GM10248 (cell line): ENCODE measurements at regions not wholly inside any gene's neighbourhood (a gene's known extent, or its start where the extent isn't known, plus 50 kb on each side); places are given as distances from the start of the nearest gene placed in this dataset.

Experiments used
- CTCF ChIA-PET: fragments of 300-600 bp; sonication (Branson Sonifier 250); formaldehyde crosslinking; extraction: SDS; loops from one replicate; lab custom pipeline; 2021; ENCODE audit warnings: antibody characterized with exemption; lab: Yijun Ruan, JAX
- POLR2A ChIA-PET: fragments of 350-650 bp; sonication (Branson Sonifier 250); formaldehyde crosslinking; extraction: SDS; loops from one replicate; lab custom pipeline; 2020; ENCODE audit warnings: antibody characterized with exemption; lab: Yijun Ruan, JAX
- DNase-seq: peaks from one replicate; pipeline ENCODE4 v3.0.0; 2012; ENCODE audit errors: extremely low spot score
- TF ChIP-seq, protein P1 (sequence below): IDR thresholded peaks from 2 replicates; pipeline ENCODE4 v1.5.1; 2012; ENCODE audit warnings: mild to moderate bottlenecking, low read depth; ENCODE audit errors: extremely low read depth, missing control alignments, control extremely low read depth

DNA sequence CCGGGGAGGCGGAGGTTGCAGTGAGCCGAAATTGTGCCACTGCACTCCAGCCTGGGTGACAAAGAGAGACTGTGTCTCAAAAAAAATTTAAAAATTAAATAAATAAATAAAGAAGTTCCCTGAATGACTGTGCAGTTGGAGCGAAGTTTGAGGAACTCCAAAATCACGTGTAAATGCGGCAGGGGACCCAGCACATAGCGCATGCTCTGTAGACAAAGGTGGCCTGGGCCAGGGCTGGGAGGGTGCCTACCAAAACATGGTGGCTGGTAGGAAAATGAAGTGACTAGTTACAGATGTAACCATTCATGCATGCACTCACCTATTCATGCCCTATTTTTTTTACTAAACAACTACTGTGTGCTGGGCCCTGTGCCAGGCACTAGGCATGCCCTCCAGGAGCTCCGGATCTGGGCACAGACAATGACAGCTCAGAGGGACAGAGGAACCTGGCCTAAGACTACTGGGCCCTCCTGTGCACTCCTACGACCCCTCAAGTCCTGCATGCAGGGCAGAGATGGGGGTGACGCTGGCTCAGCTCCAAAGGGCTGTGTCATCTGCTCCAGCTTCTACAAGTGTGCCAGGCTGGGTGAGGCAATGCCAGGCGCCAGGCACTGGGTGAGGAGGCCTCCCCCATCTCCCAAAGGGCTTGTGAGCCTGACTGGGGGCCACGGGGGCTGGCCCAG is 65.3 kb downstream of the RMI2 start:
- ChIA-PET POLR2A (interaction anchor here (0.9 kb wide), 1 partner anchor 14 kb away, joined by 3 read pairs; no protein-coding TSS in a partner anchor), CTCF (interaction anchor here (1.0 to 8.2 kb wide), 5 partner anchors 14 to 304 kb away, joined by 3 to 99 read pairs (median 7); no protein-coding TSS in a partner anchor)
- DNase-seq: no peak
- TF ChIP-seq, protein P1, sequence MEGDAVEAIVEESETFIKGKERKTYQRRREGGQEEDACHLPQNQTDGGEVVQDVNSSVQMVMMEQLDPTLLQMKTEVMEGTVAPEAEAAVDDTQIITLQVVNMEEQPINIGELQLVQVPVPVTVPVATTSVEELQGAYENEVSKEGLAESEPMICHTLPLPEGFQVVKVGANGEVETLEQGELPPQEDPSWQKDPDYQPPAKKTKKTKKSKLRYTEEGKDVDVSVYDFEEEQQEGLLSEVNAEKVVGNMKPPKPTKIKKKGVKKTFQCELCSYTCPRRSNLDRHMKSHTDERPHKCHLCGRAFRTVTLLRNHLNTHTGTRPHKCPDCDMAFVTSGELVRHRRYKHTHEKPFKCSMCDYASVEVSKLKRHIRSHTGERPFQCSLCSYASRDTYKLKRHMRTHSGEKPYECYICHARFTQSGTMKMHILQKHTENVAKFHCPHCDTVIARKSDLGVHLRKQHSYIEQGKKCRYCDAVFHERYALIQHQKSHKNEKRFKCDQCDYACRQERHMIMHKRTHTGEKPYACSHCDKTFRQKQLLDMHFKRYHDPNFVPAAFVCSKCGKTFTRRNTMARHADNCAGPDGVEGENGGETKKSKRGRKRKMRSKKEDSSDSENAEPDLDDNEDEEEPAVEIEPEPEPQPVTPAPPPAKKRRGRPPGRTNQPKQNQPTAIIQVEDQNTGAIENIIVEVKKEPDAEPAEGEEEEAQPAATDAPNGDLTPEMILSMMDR: no peak

DNA sequence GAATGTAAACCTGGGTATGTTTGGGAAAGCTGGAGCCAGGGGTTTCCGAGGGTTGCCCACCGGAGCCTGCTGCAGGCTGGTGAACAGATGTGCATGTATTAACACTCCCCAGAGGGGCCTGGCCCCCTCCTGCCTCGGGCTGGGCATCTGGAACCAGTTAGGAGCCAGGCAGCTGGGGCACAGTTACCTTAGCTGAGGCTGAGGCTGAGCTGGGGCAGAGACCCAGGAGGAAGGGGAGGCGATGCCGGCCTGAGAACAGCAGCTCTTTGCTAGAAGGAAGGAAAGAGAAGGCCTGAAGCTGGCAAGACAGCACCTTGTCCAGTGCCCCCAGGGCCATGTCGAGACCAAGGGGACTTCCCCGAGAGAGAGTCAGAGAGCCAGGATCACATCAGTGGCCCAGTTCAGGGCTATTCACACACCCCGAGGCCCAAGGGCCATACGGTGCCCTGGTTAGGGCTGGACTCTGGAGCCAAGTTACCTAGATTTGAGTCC is 65.8 kb downstream of the RMI2 start:
- no peak for DNase-seq
- TF ChIP-seq, protein P1: no peak
- CTCF ChIA-PET: interaction anchor here (1.0 to 8.2 kb wide), 4 partner anchors 14 to 121 kb away, joined by 3 to 99 read pairs (median 7); no protein-coding TSS in a partner anchor
- POLR2A ChIA-PET: interaction anchor here (0.9 kb wide), 1 partner anchor 13 kb away, joined by 3 read pairs; no protein-coding TSS in a partner anchor

DNA sequence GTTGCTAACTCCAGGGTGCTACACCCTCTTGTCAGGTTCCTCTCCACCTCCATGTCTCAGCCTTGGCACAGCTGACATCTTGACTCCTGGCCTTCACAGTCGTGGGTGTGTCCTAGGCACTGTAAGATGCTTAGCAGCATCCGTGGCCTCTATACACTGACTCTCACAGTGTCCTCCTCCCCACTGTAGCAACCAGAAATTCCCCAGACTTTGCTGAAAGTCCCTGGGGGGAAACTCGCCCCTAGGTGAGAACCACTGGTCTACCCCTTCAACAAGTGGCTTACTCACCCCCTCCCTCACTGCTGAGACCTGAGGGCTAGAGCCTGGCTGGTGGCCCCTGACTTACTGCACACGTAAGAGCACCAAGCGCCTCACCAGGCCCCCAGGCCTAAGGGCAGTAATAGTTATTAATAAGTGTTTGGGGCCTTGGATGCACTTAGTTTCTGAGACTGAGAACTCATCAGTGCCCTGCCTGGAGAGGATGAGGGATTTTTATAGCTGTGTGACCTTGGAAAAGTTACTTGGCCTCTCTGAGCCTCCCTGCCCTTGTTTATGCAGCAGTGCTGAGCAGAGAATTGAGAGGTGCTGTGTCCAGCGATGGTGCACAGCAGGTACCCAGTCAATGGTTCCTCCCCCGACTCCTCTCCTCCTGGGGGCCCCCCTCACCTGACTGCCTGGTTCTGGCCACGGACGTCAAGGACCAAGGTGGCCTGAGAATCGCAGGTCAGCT is 67.1 kb downstream of the RMI2 start:
- CTCF ChIA-PET: interaction anchor here (1.1 to 8.2 kb wide), 4 partner anchors 9 to 120 kb away, joined by 4 to 99 read pairs (median 6); no protein-coding TSS in a partner anchor
- POLR2A ChIA-PET: interaction anchor here (0.6 kb wide), 1 partner anchor 39 kb away, joined by 3 read pairs; no protein-coding TSS in a partner anchor
- DNase-seq: no peak
- TF ChIP-seq, protein P1: no peak

DNA sequence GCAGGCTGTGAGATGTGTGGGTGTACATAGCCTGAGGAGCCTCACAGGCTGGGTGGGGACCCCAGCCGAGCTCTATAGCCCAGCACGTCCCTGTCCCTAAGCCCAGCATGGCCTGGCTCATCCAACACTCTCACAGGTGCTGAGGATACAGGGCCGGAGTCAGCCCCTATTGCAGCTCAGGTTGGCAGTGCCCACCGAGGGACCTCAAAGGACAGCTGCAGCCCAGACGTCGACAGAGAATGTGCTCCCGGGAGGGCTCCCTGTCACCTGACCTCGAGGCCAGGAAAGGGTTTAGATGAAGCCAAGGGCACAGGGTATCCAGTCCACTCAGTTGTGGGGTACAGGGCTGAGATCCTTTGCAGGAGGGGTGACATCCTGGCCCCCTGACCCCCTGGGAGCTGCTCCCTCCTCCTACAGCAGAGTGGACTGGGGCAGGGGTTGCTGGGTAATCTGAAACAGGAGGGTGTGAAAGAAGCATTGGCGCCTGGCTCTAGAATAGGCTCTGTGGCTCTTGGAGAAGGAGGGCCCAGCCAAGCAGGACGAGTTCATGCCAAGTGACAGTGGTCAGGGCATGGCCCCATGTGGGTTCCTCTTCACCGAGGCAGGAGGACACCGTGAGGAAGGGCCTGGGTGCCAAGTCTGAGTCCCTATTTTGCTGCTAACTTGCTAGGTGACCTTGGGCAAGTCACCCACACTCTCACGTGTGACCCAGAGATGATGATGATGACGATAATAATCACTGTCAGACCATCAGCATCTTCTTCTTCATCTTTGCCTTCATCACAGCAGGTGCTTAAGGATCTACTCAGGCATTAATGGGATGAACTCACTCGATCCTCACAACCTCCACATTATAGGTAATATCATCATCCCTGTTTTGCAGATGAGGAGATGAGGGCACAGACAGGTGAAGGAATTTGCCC is 68.0 kb downstream of the RMI2 start:
- CTCF ChIA-PET: interaction anchor here (1.1 to 1.7 kb wide), 3 partner anchors 10 to 119 kb away, joined by 4 to 7 read pairs (median 5); no protein-coding TSS in a partner anchor
- TF ChIP-seq, protein P1: no peak
- POLR2A ChIA-PET: interaction anchor here (0.6 kb wide), 1 partner anchor 38 kb away, joined by 3 read pairs; no protein-coding TSS in a partner anchor
- DNase-seq: no peak

DNA sequence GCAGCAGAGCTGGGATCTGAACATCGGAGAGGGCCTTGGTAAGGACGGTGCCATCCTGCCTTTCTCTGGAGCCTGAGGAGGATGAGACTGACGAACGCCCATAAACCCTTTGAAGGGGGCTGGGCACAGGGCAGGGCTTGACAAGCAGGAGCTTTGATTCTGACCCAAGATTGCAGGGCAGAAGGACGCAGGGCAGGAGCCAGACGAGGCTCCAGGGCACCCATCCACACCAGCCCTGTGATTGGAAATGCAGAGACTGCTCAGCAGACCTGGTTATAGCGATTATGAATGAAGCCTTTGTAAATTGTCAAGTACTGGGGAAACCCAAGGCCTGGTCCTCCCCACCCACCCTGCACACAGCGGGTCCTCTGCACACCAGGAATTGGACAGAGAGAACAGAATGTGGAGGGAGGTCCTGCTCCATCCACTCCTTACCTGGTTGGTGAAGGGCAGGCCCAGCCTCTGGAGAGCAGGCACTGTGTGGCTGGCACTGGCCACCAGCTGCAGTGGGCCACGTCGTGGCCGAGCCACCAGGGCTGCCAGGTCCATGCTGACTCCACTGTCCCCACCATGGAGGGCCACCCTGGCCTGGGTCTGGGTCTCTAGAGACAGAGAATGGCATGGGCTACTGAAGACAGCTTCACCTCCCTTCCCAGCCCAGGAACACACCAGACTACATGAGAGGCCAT is 68.8 kb downstream of the RMI2 start:
- DNase-seq: no peak
- CTCF ChIA-PET: interaction anchor here (1.2 to 2.0 kb wide), 4 partner anchors 8 to 451 kb away, joined by 3 to 5 read pairs (median 4); no protein-coding TSS in a partner anchor
- TF ChIP-seq, protein P1: no peak
- POLR2A ChIA-PET: no interaction called here
